ENCODE measurements at regions not wholly inside any gene's neighbourhood (a gene's known extent, or its start where the extent isn't known, plus 50 kb on each side); places are given as distances from the start of the nearest gene placed in this dataset.
"Not testable (repeated sequence)": the region's sequence is repeated elsewhere in the genome, so short reads cannot be mapped to it uniquely, and the experiment has no call there.

DNA sequence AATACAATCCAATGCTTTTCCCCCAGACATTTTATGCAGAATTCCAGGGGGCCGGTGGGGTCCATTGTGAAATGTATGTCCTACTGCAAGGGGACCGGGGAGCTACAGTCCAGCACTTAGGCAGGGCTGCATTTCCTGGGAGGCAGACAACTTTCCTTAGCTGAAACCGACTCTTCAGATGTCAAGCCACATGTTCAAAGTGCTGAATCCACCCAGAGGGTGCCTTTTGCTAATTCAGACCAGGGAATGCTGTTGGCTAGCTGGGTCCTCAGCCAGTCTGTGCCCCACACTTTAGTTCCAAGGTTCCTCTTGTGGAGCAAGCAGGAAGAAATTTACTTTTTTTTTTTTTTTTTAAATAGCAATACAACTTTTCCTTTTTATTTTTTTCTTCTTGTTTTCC, 219.5 kb upstream of the LRTM1 start:
- DNase-seq = no peak

DNA sequence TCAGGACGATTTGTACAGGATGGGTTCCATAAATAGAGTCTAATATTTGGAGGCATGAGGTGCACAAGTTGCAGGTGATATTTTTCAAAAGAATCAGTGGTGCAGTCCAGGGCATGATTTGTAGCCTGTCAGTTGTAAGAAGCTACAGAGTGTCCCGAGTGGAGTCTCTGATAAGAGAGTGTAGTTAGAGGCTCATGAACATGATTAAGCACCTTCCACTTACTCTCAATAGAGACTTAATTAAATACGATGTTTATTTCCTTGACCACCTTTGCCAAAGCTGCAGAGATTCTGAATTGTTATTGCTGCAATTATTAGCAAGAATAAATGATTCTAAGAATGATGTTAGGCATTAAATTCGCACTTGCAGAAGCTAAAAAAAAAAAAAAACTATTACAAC, 218.4 kb upstream of the LRTM1 start:
- DNase-seq = no peak

DNA sequence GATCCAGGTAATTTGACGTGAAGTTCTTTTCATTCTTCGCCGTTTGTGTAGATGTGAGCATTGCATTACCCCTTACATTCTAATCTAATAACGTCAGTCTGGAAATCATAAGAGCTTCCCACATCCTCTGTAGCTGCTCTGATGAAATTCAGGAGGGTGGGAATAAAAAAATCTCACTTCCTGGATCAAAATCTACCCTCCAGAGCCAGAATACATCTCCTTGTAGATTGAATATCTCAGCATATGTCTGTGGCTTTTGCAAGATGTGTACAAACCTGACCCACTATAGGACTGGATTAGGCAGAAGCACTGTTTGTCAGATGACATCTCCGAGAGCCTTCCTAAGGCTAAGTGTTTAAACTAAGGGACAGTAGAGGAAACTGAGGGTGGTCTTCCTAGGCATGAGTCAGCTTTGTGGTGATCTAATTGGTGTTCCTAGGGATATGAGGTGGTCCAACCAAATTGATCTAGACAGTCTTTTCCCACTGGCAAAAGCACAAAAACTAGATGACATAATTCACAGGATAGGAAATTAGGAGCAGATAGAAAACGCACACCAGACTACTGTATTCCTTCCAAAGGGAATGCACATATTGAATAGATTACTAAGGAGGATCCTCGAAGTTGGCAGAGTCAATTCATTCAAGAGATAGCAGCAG, 216.3 kb upstream of the LRTM1 start:
- no peak for DNase-seq

DNA sequence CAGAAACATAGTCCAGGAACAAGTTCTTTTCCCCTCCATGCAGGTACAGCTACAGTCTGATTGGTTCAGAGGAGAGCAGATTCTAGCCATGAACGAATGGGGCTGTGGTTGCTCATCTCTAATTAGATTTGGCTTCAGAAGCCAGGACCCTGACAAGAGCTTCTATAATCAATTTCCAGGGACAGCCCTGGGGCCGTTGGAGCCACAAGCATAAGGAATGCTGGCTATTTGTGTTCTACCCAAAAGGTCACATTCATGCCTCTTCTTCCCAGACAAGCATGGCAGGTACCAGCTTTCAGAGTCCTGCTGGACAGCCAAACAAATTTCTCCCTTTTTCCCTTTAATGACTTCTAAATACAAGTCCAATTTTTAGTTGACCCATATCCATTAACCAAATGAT, 215.5 kb upstream of the LRTM1 start:
- DNase-seq = no peak

DNA sequence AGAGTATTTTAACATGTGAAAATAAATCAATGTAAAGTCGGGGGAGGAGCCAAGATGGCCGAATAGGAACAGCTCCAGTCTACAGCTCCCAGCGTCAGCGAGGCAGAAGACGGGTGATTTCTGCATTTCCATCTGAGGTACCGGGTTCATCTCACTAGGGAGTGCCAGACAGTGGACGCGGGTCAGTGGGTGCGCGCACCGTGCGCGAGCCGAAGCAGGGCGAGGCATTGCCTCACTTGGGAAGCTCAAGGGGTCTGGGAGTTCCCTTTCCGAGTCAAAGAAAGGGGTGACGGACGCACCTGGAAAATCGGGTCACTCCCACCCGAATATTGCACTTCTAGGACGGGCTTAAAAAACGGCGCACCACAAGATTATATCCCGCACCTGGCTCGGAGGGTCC, 208.4 kb upstream of the LRTM1 start:
- DNase-seq = not testable (repeated sequence)

DNA sequence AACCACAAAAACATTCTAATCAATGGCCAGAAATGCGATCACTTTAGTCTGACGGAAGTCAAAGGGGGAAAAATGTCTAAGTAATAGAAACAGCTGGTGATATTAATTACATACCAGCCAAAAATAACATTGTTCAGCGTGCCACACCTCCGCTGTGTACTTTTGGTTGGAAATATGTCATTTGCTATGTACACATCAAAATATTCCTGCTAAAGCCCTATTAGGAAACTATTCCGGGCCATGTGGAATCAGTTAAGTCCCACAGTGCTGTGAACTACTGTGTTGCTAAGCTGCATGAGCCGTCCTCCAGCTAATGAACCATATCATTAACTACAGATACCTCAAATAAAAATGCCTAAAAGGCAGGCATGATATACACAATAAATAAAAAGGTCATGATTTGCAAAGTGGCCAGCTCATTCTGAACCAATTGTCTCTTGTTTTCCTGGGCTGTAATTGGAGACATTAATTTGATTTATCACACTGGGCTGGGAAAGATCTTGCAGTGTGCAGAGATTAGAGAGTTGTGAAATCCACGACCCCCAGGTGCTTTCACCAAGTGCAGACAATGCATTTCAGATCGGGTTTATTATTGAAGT, 200.5 kb upstream of the LRTM1 start:
- no peak for DNase-seq

DNA sequence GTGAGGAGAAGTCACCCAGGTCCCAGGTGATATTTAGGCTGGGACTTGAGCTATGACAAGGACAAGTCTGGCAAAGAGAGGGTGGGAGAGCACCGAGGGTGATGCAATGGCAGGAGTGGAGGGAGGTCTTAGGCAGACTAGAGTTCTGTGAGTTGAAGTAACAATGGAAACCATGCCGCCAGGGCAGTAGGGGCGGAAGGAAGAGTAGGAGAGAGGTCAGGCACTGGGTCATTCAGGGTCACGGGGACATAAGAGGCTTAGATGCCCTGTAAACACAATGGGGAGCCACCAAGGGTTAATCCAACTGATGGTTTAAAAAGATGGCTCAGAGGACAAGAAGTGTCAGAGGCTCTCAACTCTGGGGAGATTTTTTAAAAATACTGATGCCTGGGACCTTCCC, 199.7 kb upstream of the LRTM1 start:
- no peak for DNase-seq

DNA sequence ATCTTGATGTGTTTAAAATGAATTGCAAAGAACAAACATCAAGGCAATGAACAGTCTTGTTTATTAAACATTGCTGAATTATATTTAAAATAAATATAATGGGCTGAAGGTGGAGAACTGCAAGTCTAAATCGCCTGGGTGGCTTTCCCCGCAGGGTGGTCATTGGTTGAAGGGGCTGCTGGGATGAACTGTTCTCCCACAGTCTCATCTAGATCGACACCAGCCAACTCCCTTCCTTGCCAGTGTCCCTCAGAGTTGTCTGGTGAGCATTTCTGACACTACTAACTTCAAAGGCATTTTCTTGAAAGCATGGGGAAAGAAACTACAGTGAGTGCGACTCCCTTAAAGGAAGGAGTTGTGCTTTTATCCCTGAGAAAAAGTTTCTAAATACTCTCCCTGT, 196.5 kb upstream of the LRTM1 start:
- no peak for DNase-seq

All from femur (tissue), 1 donor.